ENCODE measurements at regions not wholly inside any gene's neighbourhood (a gene's known extent, or its start where the extent isn't known, plus 50 kb on each side); places are given as distances from the start of the nearest gene placed in this dataset.

GRCh38 chr15:57883701-57884100 lies 177.2 kb downstream of the POLR2M start:
- ATAC-seq (no peak), DNase-seq (no peak)
- no peak for TF ChIP-seq CTCF (IDR thresholded peaks at IDR 0.05 in 4 of 5, conservative IDR thresholded peaks at IDR 0.05 in 1 of 5)
- TF ChIP-seq POLR2A (IDR thresholded peaks at IDR 0.05): no peak
- intact Hi-C loops (cut with DNase I; ENCODE audit: low total_unique reads): no loop called here
- H3K4me1 ChIP-seq: no peaks in the 10 kb centered on the region
- H3K27ac ChIP-seq: no peak overlapping the region
- no peak overlapping the region for H3K4me3 ChIP-seq
- H3K27me3 ChIP-seq: no peaks in the 10 kb centered on the region
- H3K36me3 ChIP-seq: no peaks in the 10 kb centered on the region
- in situ Hi-C loops (cut with MboI; ENCODE audit: low sequenced_read_pairs in 4 of 4): no loop called here
- H3K9me3 ChIP-seq: no peaks in the 10 kb centered on the region

GRCh38 chr15:57884936-57885335 lies 178.4 kb downstream of the POLR2M start:
- no peak for ATAC-seq
- in situ Hi-C loops (cut with MboI; ENCODE audit: low sequenced_read_pairs in 4 of 4): no loop called here
- H3K27ac ChIP-seq: no peak overlapping the region
- DNase-seq: no peak
- H3K36me3 ChIP-seq: no peaks in the 10 kb centered on the region
- no peaks in the 10 kb centered on the region for H3K9me3 ChIP-seq
- no peak overlapping the region for H3K4me3 ChIP-seq
- no peaks in the 10 kb centered on the region for H3K4me1 ChIP-seq
- no peaks in the 10 kb centered on the region for H3K27me3 ChIP-seq
- TF ChIP-seq POLR2A (IDR thresholded peaks at IDR 0.05) (no peak), CTCF (IDR thresholded peaks at IDR 0.05 in 4 of 5, conservative IDR thresholded peaks at IDR 0.05 in 1 of 5) (no peak)
- intact Hi-C loops (cut with DNase I; ENCODE audit: low total_unique reads): no loop called here

GRCh38 chr15:57885435-57885834 lies 178.9 kb downstream of the POLR2M start:
- intact Hi-C loops (cut with DNase I; ENCODE audit: low total_unique reads): no loop called here
- Histone ChIP-seq H3K4me1 (no peaks in the 10 kb centered on the region), H3K4me3 (no peak overlapping the region), H3K36me3 (no peaks in the 10 kb centered on the region), H3K27me3 (no peaks in the 10 kb centered on the region), H3K9me3 (no peaks in the 10 kb centered on the region), H3K27ac (no peak overlapping the region)
- ATAC-seq (no peak), DNase-seq (no peak)
- no peak for TF ChIP-seq POLR2A (IDR thresholded peaks at IDR 0.05)
- no peak for TF ChIP-seq CTCF (IDR thresholded peaks at IDR 0.05 in 4 of 5, conservative IDR thresholded peaks at IDR 0.05 in 1 of 5)
- in situ Hi-C loops (cut with MboI; ENCODE audit: low sequenced_read_pairs in 4 of 4): no loop called here

GRCh38 chr15:57887825-57888224 lies 177.7 kb downstream of the ALDH1A2 start:
- Histone ChIP-seq H3K4me3 (no peak overlapping the region), H3K27ac (no peak overlapping the region), H3K9me3 (no peaks in the 10 kb centered on the region), H3K36me3 (no peaks in the 10 kb centered on the region), H3K27me3 (no peaks in the 10 kb centered on the region), H3K4me1 (no peaks in the 10 kb centered on the region)
- in situ Hi-C loops (cut with MboI; ENCODE audit: low sequenced_read_pairs in 4 of 4) (no loop called here), intact Hi-C loops (cut with DNase I; ENCODE audit: low total_unique reads) (no loop called here)
- ATAC-seq (no peak), DNase-seq (no peak)
- no peak for TF ChIP-seq CTCF (IDR thresholded peaks at IDR 0.05 in 4 of 5, conservative IDR thresholded peaks at IDR 0.05 in 1 of 5)
- TF ChIP-seq POLR2A (IDR thresholded peaks at IDR 0.05): no peak

GRCh38 chr15:57890351-57890750 lies 175.2 kb downstream of the ALDH1A2 start:
- no peaks in the 10 kb centered on the region for H3K27me3 ChIP-seq
- in situ Hi-C loops (cut with MboI; ENCODE audit: low sequenced_read_pairs in 4 of 4) (no loop called here), intact Hi-C loops (cut with DNase I; ENCODE audit: low total_unique reads) (no loop called here)
- no peaks in the 10 kb centered on the region for H3K9me3 ChIP-seq
- no peak for TF ChIP-seq CTCF (IDR thresholded peaks at IDR 0.05 in 4 of 5, conservative IDR thresholded peaks at IDR 0.05 in 1 of 5)
- TF ChIP-seq POLR2A (IDR thresholded peaks at IDR 0.05): no peak
- no peak for ATAC-seq
- H3K36me3 ChIP-seq: no peaks in the 10 kb centered on the region
- H3K4me1 ChIP-seq: no peaks in the 10 kb centered on the region
- H3K27ac ChIP-seq: no peak overlapping the region
- no peak for DNase-seq
- H3K4me3 ChIP-seq: no peak overlapping the region

Measured in gastrocnemius medialis (tissue), 4 donors.